Stimulated activated naive B cell treated with anti-CD40 and anti-IgM and Interleukin-4, amounts not matched to agents 10 μg/mL and 1 μg/mL and 100 μg/mL, for 72 hours (primary cell): ENCODE measurements at regions not wholly inside any gene's neighbourhood (a gene's known extent, or its start where the extent isn't known, plus 50 kb on each side); places are given as distances from the start of the nearest gene placed in this dataset.

ENCODE experiments used
- ATAC-seq, 2 donors: fragments of 150-1000 bp; cut with Tn5 transposase; replicated peaks; 2 replicates each; pipeline ENCODE4 v1.10.0; 2021; ENCODE audit warnings: moderate library complexity in 1 of 2
- DNase-seq: peaks from one replicate; pipeline ENCODE4 v3.0.0; 2021
- H3K27ac Mint-ChIP-seq: one replicate; pipeline ENCODE4 v1.8.0; 2022; ENCODE audit warnings: mild to moderate bottlenecking, mixed read lengths
- H3K27me3 Mint-ChIP-seq, 2 donors: one replicate each; pipeline ENCODE4 v1.8.0; 2022; ENCODE audit warnings: mixed read lengths in 2 of 2
- H3K36me3 Mint-ChIP-seq, 2 donors: one replicate each; pipeline ENCODE4 v1.8.0; 2022; ENCODE audit warnings: mixed read lengths in 2 of 2, mild to moderate bottlenecking in 1 of 2
- H3K4me1 Mint-ChIP-seq, 2 donors: one replicate each; pipeline ENCODE4 v1.8.0; 2022; ENCODE audit warnings: mixed read lengths in 2 of 2, mild to moderate bottlenecking in 1 of 2
- H3K4me3 Mint-ChIP-seq, 2 donors: one replicate each; pipeline ENCODE4 v1.8.0; 2022; ENCODE audit warnings: mild to moderate bottlenecking in 2 of 2, mixed read lengths in 2 of 2, moderate library complexity in 1 of 2
- H3K9me3 Mint-ChIP-seq, 2 donors: one replicate each; pipeline ENCODE4 v1.8.0; 2022; ENCODE audit warnings: mixed read lengths in 2 of 2, mild to moderate bottlenecking in 1 of 2

GRCh38 chr14:54208751-54209150, 188.1 kb upstream of the CDKN3 start:
- H3K4me1 Mint-ChIP-seq = no peaks in the 10 kb centered on the region
- no peak overlapping the region for H3K4me3 Mint-ChIP-seq
- ATAC-seq = no peak
- no peaks in the 10 kb centered on the region for H3K36me3 Mint-ChIP-seq
- no peak for DNase-seq
- H3K27ac Mint-ChIP-seq = no peak overlapping the region
- H3K27me3 Mint-ChIP-seq = peaks cover 5 to 16% of the 10 kb centered on the region in 2 donors
- no peaks in the 10 kb centered on the region for H3K9me3 Mint-ChIP-seq

GRCh38 chr14:54209511-54210250, 187.1 kb upstream of the CDKN3 start:
- no peaks in the 10 kb centered on the region for H3K4me1 Mint-ChIP-seq
- DNase-seq = no peak
- no peaks in the 10 kb centered on the region for H3K9me3 Mint-ChIP-seq
- no peak overlapping the region for H3K4me3 Mint-ChIP-seq
- H3K27ac Mint-ChIP-seq = no peak overlapping the region
- ATAC-seq = no peak
- H3K27me3 Mint-ChIP-seq = peaks cover 5 to 16% of the 10 kb centered on the region in 2 donors
- H3K36me3 Mint-ChIP-seq = no peaks in the 10 kb centered on the region

GRCh38 chr14:54211551-54212308, 185.1 kb upstream of the CDKN3 start:
- H3K27ac Mint-ChIP-seq = no peak overlapping the region
- DNase-seq = no peak
- H3K27me3 Mint-ChIP-seq = peaks cover under 1 to 13% of the 10 kb centered on the region in 2 donors
- no peaks in the 10 kb centered on the region for H3K36me3 Mint-ChIP-seq
- no peaks in the 10 kb centered on the region for H3K9me3 Mint-ChIP-seq
- H3K4me3 Mint-ChIP-seq = no peak overlapping the region
- no peak for ATAC-seq
- H3K4me1 Mint-ChIP-seq = no peaks in the 10 kb centered on the region

GRCh38 chr14:54213536-54213935, 183.3 kb upstream of the CDKN3 start:
- DNase-seq (no peak), ATAC-seq (no peak)
- Mint-ChIP-seq H3K27ac (no peak overlapping the region), H3K4me1 (no peaks in the 10 kb centered on the region), H3K9me3 (no peaks in the 10 kb centered on the region), H3K27me3 (peaks cover 11 to 20% of the 10 kb centered on the region in 2 donors), H3K36me3 (no peaks in the 10 kb centered on the region), H3K4me3 (no peak overlapping the region)

- Mint-ChIP-seq H3K36me3 (no peaks in the 10 kb centered on the region), H3K27ac (no peak overlapping the region), H3K4me1 (peaks cover 9 to 19% of the 10 kb centered on the region in 2 donors), H3K27me3 (peaks cover 24 to 40% of the 10 kb centered on the region in 2 donors), H3K9me3 (no peaks in the 10 kb centered on the region), H3K4me3 (no peak overlapping the region)
- ATAC-seq (no peak), DNase-seq (no peak)
Measured at GRCh38 chr14:54216827-54217226, 180.0 kb upstream of the CDKN3 start.

- Mint-ChIP-seq H3K36me3 (no peaks in the 10 kb centered on the region), H3K4me3 (peak overlapping the region in 1 of 2 donors; percentile 80), H3K4me1 (peaks cover 9 to 19% of the 10 kb centered on the region in 2 donors), H3K9me3 (no peaks in the 10 kb centered on the region), H3K27ac (no peak overlapping the region), H3K27me3 (peaks cover 39 to 61% of the 10 kb centered on the region in 2 donors)
- DNase-seq (no peak), ATAC-seq (peak; percentile 48 to 49)
Measured at GRCh38 chr14:54219261-54220070, 177.3 kb upstream of the CDKN3 start.

- Mint-ChIP-seq H3K9me3 (no peaks in the 10 kb centered on the region), H3K27ac (no peak overlapping the region), H3K4me3 (peak overlapping the region; percentile 80 to 84), H3K4me1 (peaks cover 9 to 19% of the 10 kb centered on the region in 2 donors), H3K27me3 (peaks cover 39 to 61% of the 10 kb centered on the region in 2 donors), H3K36me3 (no peaks in the 10 kb centered on the region)
- DNase-seq = no peak
- ATAC-seq = peak; percentile 16 to 22
Measured at GRCh38 chr14:54220071-54220703, 176.6 kb upstream of the CDKN3 start.

GRCh38 chr14:54220704-54221431, 175.9 kb upstream of the CDKN3 start:
- H3K4me3 Mint-ChIP-seq = peak overlapping the region in 1 of 2 donors; percentile 84

GRCh38 chr14:54221432-54221803, 175.4 kb upstream of the CDKN3 start:
- Mint-ChIP-seq H3K27ac (no peak overlapping the region), H3K36me3 (no peaks in the 10 kb centered on the region), H3K27me3 (peaks cover 39 to 61% of the 10 kb centered on the region in 2 donors), H3K4me1 (peaks cover 9 to 19% of the 10 kb centered on the region in 2 donors), H3K9me3 (no peaks in the 10 kb centered on the region), H3K4me3 (no peak overlapping the region)
- no peak for ATAC-seq
- DNase-seq = no peak

More at GRCh38 chr14:54220704-54221431, 175.9 kb upstream of the CDKN3 start:
- DNase-seq (no peak), ATAC-seq (no peak)
- no peak overlapping the region for H3K27ac Mint-ChIP-seq
- H3K4me1 Mint-ChIP-seq = peaks cover 9 to 19% of the 10 kb centered on the region in 2 donors
- peaks cover 39 to 61% of the 10 kb centered on the region in 2 donors for H3K27me3 Mint-ChIP-seq
- H3K36me3 Mint-ChIP-seq = no peaks in the 10 kb centered on the region
- no peaks in the 10 kb centered on the region for H3K9me3 Mint-ChIP-seq

GRCh38 chr14:54221971-54222370, 174.8 kb upstream of the CDKN3 start:
- H3K27me3 Mint-ChIP-seq = peaks cover 36 to 57% of the 10 kb centered on the region in 2 donors
- no peaks in the 10 kb centered on the region for H3K9me3 Mint-ChIP-seq
- H3K36me3 Mint-ChIP-seq = no peaks in the 10 kb centered on the region
- ATAC-seq = no peak
- peaks cover 9 to 19% of the 10 kb centered on the region in 2 donors for H3K4me1 Mint-ChIP-seq
- no peak overlapping the region for H3K27ac Mint-ChIP-seq
- no peak overlapping the region for H3K4me3 Mint-ChIP-seq
- DNase-seq = no peak

GRCh38 chr14:54223831-54224402, 172.9 kb upstream of the CDKN3 start:
- Mint-ChIP-seq H3K4me3 (no peak overlapping the region), H3K27ac (no peak overlapping the region), H3K36me3 (no peaks in the 10 kb centered on the region), H3K4me1 (peaks cover 7 to 19% of the 10 kb centered on the region in 2 donors), H3K9me3 (no peaks in the 10 kb centered on the region), H3K27me3 (peaks cover 34 to 49% of the 10 kb centered on the region in 2 donors)
- no peak for ATAC-seq
- no peak for DNase-seq

- DNase-seq (no peak), ATAC-seq (no peak)
- no peak overlapping the region for H3K4me3 Mint-ChIP-seq
- no peaks in the 10 kb centered on the region for H3K9me3 Mint-ChIP-seq
- no peaks in the 10 kb centered on the region for H3K36me3 Mint-ChIP-seq
- peaks cover 0 to 3% of the 10 kb centered on the region in 2 donors for H3K4me1 Mint-ChIP-seq
- H3K27ac Mint-ChIP-seq = no peak overlapping the region
- peaks cover 22 to 33% of the 10 kb centered on the region in 2 donors for H3K27me3 Mint-ChIP-seq
Measured at GRCh38 chr14:54225457-54226060, 171.2 kb upstream of the CDKN3 start.

GRCh38 chr14:54226103-54226502, 170.7 kb upstream of the CDKN3 start:
- DNase-seq (no peak), ATAC-seq (no peak)
- Mint-ChIP-seq H3K36me3 (no peaks in the 10 kb centered on the region), H3K4me1 (no peaks in the 10 kb centered on the region), H3K4me3 (no peak overlapping the region), H3K27ac (no peak overlapping the region), H3K9me3 (no peaks in the 10 kb centered on the region), H3K27me3 (peaks cover 22 to 27% of the 10 kb centered on the region in 2 donors)
